Endothelial cell of hepatic sinusoid (primary cell): ENCODE measurements at regions not wholly inside any gene's neighbourhood (a gene's known extent, or its start where the extent isn't known, plus 50 kb on each side); places are given as distances from the start of the nearest gene placed in this dataset.

Experiments
- in situ Hi-C: cut with HindIII; loops from 2 replicates; pipeline ENCODE4 v1.10.0; 2017; ENCODE audit warnings: low sequenced_read_pairs

DNA sequence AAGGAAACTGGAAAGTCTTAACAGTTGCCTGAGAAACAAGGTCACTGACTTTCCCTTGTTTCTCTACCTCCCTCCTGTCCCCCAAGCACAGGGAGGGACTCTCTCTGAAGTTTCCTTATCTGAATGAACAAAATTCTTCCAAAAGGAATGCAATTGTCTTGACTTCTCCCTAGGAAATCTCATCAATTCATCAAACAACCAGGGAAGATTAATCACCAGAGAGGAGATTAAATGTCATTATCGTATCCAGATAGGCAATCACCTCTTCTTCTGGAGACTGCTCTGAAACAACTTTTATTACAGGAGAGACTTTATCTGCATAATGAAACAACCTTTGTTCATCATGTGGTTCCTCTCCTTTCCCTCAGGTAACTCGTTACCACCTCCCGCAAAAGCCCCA is 431.4 kb downstream of the SLC16A7 start:
- in situ Hi-C loops = no loop called here

DNA sequence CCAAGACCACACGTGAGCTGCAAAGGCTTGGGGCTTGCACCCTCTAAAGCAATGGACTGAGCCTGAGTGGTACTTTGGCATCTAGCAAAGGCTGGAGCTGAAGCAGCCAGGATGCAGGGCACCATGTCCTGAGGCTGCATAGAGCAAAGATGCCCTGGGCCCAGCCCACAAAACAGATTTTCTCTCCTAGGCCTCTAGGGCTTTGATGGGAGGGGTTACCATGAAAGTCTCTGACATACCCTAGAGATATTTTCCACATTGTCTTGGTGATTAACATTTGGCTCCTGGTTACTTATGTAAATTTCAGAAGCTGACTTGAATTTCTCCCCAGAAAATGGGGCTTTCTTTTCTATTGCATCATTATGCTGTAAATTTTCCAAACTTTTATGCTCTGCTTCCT is 438.3 kb downstream of the SLC16A7 start:
- in situ Hi-C loops = no loop called here

DNA sequence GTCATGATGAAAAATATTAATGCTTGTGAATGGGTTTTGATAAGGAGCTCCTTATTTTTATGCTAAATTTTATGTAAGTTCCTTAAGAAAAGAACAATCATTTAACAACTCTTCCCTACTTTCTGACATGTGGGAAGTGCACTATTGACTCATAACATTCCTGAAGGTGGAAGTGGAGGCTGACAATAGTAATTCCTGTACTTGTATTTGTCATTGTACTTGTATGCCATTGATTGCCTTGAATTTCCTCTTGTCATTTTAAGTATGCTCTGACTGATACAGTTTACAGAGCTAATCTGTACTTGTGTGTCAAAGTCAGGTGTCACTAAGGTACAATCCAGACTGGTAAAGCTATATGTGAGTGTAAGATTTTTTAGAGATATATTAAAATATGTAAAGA is 440.0 kb downstream of the SLC16A7 start:
- in situ Hi-C loops = no loop called here

DNA sequence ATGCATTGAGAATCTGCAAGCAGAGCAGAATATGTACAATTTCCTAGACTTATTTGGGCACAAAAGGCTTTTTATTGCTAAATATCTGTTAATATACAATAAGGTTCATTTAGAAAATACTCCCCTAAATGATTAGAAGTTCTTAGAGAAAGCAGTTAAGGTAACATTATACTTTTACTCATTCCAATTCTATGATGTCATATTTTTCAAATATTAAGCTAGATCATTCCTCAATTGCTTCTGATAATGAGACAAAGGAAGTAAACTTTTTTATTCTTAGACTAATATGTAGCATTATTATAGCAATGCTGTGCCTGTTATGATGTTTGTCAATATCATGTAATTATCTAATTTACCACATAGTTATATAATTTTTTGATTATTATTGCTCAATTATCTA is 447.0 kb downstream of the SLC16A7 start:
- in situ Hi-C loops = no loop called here

DNA sequence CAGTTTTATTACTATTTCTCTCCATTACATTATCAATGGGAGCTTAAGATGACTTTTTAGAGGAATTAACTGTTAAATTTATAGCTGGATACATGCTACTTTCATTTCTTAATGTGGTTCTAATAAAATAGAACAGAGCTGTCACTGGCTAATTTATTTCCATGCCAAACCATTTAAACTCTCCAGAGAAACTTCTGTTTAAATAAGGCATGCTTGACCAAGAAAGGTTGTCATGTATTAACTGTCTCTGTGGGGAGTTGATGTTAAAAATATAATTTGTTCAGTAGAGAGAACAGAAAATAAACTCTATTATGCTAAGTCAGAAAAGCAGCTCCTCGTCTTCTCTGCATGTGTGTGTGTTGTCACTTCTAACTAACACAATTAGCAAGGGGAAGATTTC is 447.4 kb downstream of the SLC16A7 start:
- in situ Hi-C loops = no loop called here

DNA sequence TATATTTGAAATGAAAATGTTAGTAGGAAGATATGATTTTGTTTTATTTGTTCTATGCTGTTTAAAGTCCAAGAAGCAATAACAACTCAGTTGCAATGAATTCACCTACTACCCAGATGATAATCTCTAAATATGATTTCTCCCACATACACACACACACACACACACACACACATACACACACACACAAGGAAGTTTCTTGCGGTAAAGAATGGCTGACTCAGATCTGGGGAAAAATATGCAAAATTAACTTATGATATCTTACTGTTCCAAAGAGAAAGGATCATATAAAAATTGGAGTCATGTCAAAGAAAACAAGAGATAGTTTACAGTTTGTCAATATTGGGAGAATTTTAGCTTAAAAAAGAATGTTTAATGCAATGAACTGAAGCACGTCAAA is 456.7 kb downstream of the SLC16A7 start:
- in situ Hi-C loops = no loop called here

DNA sequence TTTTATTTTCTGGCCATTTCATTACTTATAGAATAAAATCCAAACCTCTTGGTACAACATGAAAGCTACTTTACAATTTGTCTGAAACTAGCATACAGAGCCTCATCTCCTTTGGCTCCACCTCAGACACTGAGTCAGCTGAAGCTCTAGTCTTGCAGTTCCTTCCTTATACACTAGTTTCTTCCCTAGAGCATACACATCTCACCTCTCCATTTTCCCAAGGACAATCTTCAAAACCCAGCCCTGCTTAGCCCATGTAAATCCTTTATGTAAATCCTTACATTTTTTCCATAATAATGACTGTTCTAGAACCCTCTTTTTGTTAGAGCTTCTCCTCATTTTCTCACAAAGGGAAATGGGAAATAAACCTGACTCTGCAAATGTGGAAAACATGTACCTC is 463.4 kb downstream of the SLC16A7 start:
- in situ Hi-C loops = no loop called here

DNA sequence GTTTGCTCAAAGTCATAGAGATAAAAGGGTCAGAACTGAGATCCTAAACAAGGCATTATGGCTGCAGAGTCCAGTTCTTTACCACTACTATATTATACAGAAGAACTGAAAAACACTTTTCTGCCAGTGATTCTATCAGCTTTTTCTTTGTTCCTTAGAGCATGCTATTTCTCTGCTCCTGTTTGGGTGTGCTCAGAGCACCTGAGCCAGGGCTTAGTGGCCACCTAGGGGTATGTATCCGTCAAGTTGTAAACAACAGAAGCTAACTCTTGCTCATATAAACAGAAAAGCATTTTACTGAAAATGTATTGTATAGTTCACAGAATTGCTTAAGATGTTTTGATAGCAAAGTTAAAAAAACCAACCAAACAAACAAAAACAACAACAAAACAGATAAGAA is 470.8 kb downstream of the SLC16A7 start:
- in situ Hi-C loops = no loop called here

DNA sequence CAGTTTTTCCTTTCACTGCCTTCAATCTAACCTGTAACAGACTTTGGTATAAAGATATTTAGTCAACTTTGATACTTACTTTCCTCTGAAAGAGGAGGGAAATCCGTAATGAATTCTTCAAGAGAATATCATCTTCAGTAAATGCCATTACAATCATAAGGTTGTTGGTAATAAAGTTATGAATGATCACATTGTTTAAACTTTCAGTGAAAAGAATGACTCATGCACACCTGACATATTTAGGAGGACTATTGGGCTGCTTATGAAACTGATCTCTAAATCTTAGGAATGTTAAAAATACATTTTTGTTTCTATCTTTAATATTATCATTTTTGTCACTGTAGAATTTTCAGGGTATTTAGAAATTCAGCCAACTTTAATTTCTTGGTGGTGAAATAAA is 474.7 kb downstream of the SLC16A7 start:
- in situ Hi-C loops = no loop called here

DNA sequence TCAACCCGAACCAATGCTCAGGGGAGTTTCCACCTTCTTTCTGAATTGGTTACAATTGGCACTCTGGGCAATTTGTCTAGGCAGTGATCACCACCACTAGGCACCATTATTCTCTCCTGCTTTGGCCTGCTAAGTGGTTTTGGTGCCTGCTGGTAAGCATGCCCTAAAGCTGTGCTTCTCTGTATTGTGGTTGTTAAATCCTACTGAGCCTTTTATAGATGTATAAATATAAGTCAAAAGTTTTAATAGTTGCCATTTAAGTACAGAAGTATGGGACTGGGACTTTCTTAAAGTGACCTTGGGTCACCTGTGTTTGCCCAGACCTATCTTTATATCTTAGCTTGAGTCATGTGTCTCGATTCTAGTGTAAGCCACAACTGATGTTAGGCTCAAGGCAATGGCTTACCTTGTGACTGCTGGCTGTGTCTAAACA is 475.9 kb downstream of the SLC16A7 start:
- in situ Hi-C loops = no loop called here

DNA sequence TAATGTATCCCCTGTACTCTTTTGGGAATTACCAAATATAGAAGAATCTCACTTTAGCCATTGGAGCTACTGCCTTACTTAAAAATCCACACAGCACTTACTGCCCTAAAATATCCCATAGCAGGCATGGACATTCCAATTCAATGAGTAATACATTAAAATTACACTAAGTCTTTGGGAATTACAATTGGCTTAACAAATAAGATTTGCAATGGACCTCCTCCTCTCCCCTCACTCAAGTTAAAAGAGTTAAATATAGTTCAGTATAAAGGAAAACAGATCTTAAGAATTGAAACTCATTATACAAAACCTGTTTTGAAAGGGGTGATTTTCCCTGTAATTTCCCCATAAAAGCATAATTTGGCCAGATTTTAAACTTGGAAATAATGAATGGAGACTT is 477.1 kb downstream of the SLC16A7 start:
- in situ Hi-C loops = no loop called here

DNA sequence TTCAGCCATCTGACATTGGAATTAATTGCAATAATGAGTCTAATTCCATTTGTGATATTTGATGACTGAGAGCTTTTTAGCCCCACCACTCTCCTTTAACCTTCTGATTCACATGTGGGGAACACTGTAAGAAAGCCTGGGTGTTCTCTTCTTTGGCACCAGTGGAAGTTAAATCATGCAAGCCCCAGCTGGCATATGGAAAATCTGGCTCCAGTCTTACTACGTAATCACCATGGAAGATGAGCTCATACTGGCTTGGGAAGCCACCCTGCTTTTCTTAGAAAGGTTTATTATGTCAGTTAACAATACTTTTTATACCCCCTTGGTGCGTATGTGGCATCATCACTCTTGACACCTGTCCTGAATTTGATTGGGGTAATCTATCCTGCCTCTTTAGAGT is 479.3 kb downstream of the SLC16A7 start:
- in situ Hi-C loops = no loop called here

DNA sequence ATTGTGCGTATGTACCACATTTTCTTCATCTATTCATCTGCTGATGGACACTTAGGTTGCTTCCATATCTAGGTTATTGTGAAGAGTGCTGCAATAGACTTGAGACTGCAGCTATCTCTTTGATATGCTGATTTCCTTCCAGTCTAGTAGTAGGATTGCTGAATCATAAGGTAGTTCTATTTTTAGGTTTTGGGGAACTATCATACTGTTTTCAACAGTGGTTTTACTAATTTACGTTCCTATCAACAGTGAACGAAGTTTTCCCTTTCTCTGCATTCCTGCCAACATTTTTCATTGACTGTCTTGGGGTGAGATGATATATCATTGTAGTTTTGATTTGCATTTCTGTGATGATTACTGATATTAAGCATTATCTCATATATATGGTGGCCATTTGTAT is 482.2 kb downstream of the SLC16A7 start:
- in situ Hi-C loops = no loop called here

DNA sequence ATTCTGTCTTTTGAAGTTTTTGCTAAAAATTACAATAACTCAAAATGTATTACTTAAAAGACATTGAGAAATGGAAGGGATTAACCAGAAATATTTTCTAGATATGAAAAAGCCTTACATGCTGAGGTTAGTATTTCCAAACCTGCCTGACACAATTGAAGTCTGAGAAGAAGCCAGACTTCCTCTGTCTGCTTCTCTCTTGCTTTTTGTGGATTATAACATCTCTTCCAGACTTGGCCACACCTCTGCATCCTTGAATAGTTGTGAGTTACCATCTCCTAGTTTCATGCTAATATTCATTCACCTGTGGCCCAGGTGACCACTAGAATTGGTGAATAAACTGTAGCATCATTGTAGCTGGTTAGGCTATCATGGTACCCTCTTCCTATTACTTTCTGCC is 497.6 kb downstream of the SLC16A7 start:
- in situ Hi-C loops = no loop called here

DNA sequence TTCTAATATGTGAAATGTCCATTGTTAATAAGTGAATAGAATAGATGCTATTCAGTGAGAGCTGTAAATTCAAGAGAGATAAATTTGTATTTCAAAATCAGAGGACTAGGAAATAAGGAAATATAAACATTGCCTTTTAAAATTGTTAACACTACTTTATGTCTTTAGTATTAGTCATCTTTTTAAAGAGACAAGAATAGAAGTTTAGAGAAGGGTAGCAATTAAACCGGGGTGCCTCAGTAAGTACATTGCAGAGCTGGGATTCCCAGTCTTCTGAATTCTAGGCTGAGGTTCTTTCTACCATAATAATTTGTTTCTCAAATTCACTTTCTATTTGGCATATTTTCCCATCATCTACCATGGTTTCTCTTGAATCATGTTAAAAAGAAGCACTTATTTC is 498.6 kb downstream of the SLC16A7 start:
- in situ Hi-C loops = no loop called here

DNA sequence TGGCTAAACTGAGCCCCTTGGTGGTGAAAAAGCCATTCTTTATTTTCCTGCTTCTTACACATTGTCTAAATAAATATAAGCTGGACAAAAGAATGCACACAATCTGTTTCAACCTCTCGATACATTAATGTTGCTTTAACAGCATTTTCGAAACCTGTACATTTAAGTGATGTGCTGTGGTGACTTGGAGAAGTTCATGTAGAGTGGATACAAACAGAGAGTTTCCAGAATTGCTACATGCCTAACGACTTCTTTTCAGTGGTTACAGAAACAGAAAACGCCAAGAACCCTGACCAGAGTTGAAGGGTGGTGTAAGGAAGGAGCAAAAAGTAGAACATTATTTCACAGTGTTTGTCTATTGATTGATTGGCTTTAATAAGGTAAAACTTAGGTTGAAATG is 500.9 kb downstream of the SLC16A7 start:
- in situ Hi-C loops = no loop called here

DNA sequence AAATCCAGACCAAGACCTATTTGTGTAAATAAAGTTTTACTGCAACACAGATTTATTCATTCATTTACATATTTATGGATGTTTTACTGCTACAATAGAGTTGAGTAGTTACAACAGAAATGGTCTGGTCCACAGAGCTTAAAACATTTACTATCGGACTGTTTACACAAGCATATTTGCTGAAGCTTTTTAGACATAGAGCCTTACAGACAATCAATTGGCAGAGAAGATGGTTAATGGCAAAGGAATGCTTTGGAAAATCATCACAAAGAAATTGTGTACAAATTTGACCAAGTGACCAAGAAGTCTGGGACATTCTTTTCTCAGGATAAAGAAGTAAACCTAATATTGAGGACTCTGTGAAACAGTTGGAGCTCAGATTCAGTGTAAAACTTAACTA is 504.3 kb downstream of the SLC16A7 start:
- in situ Hi-C loops = no loop called here

DNA sequence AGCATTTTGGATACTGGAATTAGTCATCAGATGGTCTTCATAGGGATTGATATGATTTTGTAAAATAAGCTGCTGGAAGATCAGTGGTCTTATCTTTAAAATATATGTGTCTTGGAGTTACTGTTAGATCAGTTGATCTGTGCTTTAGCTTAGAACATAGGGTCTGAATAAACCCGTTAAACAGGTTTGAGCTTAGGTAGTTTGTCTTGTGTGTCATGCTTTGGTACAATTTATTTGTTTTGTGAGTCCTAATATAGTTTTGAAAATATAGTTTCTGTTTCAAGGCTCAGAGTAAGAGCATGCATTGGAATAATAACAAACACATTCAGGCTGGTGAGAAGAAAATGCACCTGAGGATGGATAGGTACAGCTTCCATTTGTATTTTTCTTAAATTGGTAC is 505.0 kb downstream of the SLC16A7 start:
- in situ Hi-C loops = no loop called here

DNA sequence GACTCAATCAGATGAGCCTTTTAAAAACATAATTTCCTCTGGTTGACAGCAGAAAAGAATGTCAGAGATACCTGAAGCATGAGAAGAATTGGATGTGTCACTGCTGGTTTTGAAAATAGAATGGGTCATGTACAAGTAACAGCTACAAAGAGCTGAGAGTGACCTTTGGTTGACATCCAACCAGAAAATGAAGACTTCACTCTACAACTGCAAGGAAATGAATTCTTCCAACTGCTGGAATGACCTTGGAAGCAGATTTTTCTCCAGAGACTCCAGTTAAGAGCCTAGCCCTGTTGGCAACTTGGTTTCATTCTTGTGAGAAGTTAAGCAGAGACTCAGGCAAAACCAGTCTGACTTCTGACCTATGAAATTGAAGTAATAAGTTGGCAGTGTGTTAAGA is 505.9 kb downstream of the SLC16A7 start:
- in situ Hi-C loops = no loop called here

DNA sequence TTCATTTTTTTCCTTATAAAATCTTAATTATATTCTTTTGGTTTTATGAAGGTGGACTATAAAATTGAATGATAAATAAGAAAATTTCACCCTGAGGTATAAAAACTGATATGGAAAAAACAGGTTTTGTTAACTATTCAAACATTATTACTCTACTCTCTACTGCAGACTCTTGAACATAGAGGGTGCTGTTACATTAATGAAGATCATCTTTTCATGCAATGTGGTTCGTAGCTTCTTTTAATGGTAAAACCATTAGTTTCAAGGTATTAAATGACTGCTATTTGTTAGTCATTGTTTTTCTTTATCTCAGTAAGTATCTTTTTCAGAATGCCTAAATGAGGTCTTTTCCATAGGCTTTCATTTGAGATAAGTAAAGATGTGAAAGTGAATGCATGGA is 510.4 kb downstream of the SLC16A7 start:
- in situ Hi-C loops = no loop called here

DNA sequence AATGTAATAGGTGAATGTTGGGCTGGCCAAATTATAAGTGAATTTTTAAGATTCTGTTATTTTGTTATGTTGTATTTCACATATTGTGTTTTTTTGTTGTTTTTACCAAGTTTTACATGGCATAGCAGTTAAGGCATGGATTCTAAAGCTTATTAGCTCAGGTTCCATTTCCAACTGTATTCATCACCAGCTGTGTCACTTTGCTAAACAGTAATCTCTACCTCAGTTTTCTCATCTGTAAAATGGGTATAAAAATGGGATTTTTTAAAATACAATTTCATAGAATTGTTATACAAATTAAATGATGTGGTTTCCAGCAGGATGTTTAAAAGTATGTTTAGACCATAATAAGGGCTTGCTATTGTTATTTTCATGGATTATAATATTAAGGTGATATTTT is 512.2 kb downstream of the SLC16A7 start:
- in situ Hi-C loops = no loop called here

DNA sequence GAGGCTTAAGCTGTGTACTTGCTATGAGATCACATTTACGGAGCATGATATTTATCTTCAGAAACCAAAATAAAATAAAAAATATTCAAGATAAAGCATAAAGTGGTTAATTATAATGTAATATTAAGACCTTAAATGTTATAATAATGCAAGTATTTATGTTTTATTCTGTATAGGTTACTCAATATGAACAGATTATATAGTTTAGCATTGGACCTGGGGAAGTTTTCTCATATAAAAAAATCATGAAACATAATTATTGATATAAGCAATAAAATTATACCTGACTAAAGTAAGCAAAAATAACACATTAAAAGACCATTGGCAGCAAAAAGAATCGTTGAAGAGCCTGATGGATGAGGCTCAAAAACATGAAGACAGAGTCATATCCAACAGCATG is 516.2 kb downstream of the SLC16A7 start:
- in situ Hi-C loops = no loop called here

DNA sequence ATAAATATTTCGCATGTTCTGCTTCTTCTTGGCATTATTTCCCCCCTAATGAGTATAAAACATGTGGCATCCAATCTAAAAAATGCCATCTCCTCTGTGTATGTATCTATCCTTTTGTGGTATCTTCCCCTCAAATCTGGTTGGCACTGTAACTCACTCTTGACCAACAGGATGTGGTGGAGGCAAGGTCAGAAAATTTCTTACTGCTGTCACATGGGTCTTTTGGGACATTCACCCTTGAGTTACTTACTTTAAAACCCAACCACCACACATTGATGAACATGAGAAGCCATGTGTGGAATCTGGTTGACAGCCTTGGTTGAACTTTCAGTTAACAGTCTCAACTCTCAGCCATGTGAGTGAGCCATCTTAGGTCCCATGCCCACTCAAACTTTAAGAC is 516.9 kb downstream of the SLC16A7 start:
- in situ Hi-C loops = no loop called here

DNA sequence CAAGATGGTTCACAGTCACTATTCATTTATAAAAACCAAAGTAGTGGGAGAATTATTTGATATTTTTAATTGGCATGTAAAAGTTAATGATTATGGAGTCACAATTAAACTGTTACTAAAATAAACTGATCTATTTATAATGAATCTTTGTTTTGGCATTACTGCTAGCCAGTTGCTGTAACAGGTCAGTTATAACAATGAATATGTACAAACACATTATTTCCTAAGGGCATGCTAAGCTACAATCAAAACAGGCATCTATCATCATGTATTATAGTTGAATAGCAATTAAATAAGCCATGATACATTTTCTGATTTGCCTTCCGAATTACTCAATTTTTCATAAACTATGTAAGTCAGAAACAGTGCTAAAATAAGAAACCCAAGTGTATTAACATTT is 518.3 kb downstream of the SLC16A7 start:
- in situ Hi-C loops = no loop called here
